Tibial nerve (tissue), 3 donors: ENCODE measurements at regions not wholly inside any gene's neighbourhood (a gene's known extent, or its start where the extent isn't known, plus 50 kb on each side); places are given as distances from the start of the nearest gene placed in this dataset.
"Not testable (repeated sequence)": the region's sequence is repeated elsewhere in the genome, so short reads cannot be mapped to it uniquely, and the experiment has no call there.

ENCODE experiments used
- CTCF ChIP-seq, 5 experiments: fragments of 200-600 bp in 3 of 5; fragments of 450-650 bp in 2 of 5; sonication (generic) in 3 of 5; IDR thresholded peaks; one replicate each; pipeline ENCODE4 v1.5.1; 2016 to 2019; ENCODE audit warnings: antibody characterized with exemption in 5 of 5, mild to moderate bottlenecking in 3 of 5, moderate library complexity in 2 of 5
- POLR2A ChIP-seq, 2 donors: fragments of 450-650 bp; IDR thresholded peaks; one replicate each; pipeline ENCODE4 v1.6.1; 2017; ENCODE audit warnings: antibody characterized with exemption in 2 of 2, mild to moderate bottlenecking in 2 of 2, moderate library complexity in 2 of 2

DNA sequence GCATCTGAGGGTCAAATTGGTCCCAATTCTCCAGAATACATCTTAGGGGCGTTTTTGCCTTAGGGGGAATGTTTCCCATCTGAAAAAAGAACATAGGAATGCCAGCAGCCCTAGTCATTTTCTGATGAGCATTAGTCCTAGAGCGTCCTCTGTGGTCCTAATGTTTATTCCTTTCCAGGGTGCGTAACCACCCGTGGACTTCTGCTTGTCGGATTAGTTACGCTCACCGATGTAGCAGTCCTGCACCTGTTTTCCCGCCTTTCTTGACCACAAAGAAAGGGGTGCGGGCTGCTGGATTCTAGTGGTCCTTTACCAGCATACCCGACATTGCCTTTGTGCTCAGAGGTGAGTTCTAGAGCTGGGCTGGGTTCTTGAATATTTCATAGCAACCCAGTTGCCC, 91.3 kb upstream of the SMAD3 start:
- TF ChIP-seq CTCF, POLR2A (IDR thresholded peaks at IDR 0.05): not testable (repeated sequence)
